Loucy (cell line): ENCODE measurements at regions not wholly inside any gene's neighbourhood (a gene's known extent, or its start where the extent isn't known, plus 50 kb on each side); places are given as distances from the start of the nearest gene placed in this dataset.

Experiments
- CTCF ChIP-seq: fragments of 200-600 bp; sonication (generic); conservative IDR thresholded peaks from 2 replicates; pipeline ENCODE4 v1.5.1; 2014; ENCODE audit warnings: mild to moderate bottlenecking, antibody characterized with exemption, low read length
- EZH2phosphoT487 ChIP-seq: fragments of 200-600 bp; IDR thresholded peaks from 2 replicates; pipeline ENCODE4 v1.6.1; 2018; ENCODE audit warnings: antibody characterized with exemption, mild to moderate bottlenecking, moderate library complexity, borderline replicate concordance

DNA sequence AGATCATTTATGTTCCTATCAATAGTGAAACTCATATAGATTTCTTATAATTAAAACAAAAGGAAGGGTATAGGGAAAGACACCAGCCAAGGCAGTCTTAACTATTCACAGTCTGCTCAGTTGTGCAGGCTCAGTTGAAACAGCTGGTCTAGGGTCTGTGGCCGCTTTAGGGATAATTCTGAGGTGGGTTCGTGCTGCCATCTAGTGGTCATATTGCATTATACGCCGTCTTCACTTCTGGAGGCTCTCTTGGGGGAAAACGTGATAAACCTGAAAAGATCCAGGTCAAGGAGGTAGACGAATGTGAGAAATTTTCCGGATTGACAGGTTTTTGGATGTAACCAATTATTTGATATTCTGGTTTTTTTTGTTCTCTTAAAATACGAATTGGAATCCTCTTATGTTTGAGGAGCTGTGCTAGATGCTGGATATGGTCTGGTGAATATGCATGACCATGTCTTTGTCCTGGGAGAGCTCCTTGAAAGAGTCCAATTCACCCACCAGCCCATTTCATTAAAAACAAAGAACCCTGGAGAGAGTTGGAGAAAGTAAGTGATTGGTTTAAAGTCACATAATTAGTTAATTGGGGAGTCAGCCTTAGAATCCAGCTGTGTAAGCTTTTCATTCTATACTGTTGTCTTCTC, 492.4 kb downstream of the PLCL1 start:
- TF ChIP-seq CTCF (peak; percentile 76), EZH2phosphoT487 (no peak)
